Adrenal gland (tissue), 9 donors: ENCODE measurements at regions not wholly inside any gene's neighbourhood (a gene's known extent, or its start where the extent isn't known, plus 50 kb on each side); places are given as distances from the start of the nearest gene placed in this dataset.

Experiments used
- DNase-seq, 7 donors: peaks; one replicate each; pipeline ENCODE4 v3.0.0-alpha.2; 2019 to 2020
- H3K27ac ChIP-seq, 5 donors: fragments of 200-600 bp; sonication (generic) in 4 of 5; 1 replicate in 3 of 5; 2 replicates in 2 of 5; pipeline versions ENCODE4 v1.5.1 to v1.8.0; 2016 to 2020; ENCODE audit warnings: mild to moderate bottlenecking in 1 of 5
- H3K27me3 ChIP-seq: fragments of 200-600 bp; 2 replicates; pipeline ENCODE4 v1.8.0; 2021
- H3K36me3 ChIP-seq, 2 donors: fragments of 200-600 bp; replicated peaks in 1 of 2; 1 replicate in 1 of 2; 2 replicates in 1 of 2; pipeline versions ENCODE4 v1.5.1 to v1.8.0; 2018 to 2022
- H3K4me1 ChIP-seq, 2 donors: fragments of 200-600 bp; replicated peaks in 1 of 2; 1 replicate in 1 of 2; 2 replicates in 1 of 2; pipeline versions ENCODE4 v1.5.1 to v1.8.0; 2018 to 2021
- H3K4me3 ChIP-seq, 4 donors: fragments of 200-600 bp; sonication (generic) in 3 of 4; one replicate each; pipeline ENCODE4 v1.5.1; 2016 to 2018
- H3K9me3 ChIP-seq, 3 donors: fragments of 200-600 bp; sonication (generic) in 1 of 3; replicated peaks in 1 of 3; 1 replicate in 2 of 3; 2 replicates in 1 of 3; pipeline versions ENCODE4 v1.5.1 to v1.8.0; 2016 to 2021
- POLR2A ChIP-seq, 2 donors: fragments of 450-650 bp; IDR thresholded peaks; one replicate each; pipeline ENCODE4 v1.6.1; 2017; ENCODE audit warnings: antibody characterized with exemption in 2 of 2, mild to moderate bottlenecking in 2 of 2, moderate library complexity in 1 of 2
- WGBS, 4 donors: extraction: QIAGEN DNeasy Blood & Tissue Kit in 2 of 4; methylation state at CpG; one replicate each; pipeline versions ENCODE4 v1.1.5 to v1.1.7; 2013 to 2017; 5-methylcytosine and 5-hydroxymethylcytosine counted together
- intact Hi-C, 2 donors: fragments of 100-400 bp; cut with DNase I; formaldehyde crosslinking; loops; one replicate each; pipeline versions ENCODE4 v1.14.1 to v1.15.0; 2022 to 2023
- TF ChIP-seq, protein P1 (sequence below), 6 experiments: fragments of 450-650 bp in 4 of 6; fragments of 200-600 bp in 2 of 6; sonication (generic) in 1 of 6; IDR thresholded peaks; 1 replicate in 5 of 6; 2 replicates in 1 of 6; pipeline versions ENCODE4 v1.5.1 to v1.8.0; 2016 to 2021; ENCODE audit warnings: antibody characterized with exemption in 6 of 6, mild to moderate bottlenecking in 2 of 6, moderate library complexity in 1 of 6
- donor health status: healthy with polysubstance abuse.
- donor health status: Bipolar disorder and iron deficiency.
- donor health status: DM: yes; HTN: yes; CAD: no.
- donor health status: DM: no; HTN: no; CAD: no.
- donor health status: DM: no; HTN: no; CAD: no.

DNA sequence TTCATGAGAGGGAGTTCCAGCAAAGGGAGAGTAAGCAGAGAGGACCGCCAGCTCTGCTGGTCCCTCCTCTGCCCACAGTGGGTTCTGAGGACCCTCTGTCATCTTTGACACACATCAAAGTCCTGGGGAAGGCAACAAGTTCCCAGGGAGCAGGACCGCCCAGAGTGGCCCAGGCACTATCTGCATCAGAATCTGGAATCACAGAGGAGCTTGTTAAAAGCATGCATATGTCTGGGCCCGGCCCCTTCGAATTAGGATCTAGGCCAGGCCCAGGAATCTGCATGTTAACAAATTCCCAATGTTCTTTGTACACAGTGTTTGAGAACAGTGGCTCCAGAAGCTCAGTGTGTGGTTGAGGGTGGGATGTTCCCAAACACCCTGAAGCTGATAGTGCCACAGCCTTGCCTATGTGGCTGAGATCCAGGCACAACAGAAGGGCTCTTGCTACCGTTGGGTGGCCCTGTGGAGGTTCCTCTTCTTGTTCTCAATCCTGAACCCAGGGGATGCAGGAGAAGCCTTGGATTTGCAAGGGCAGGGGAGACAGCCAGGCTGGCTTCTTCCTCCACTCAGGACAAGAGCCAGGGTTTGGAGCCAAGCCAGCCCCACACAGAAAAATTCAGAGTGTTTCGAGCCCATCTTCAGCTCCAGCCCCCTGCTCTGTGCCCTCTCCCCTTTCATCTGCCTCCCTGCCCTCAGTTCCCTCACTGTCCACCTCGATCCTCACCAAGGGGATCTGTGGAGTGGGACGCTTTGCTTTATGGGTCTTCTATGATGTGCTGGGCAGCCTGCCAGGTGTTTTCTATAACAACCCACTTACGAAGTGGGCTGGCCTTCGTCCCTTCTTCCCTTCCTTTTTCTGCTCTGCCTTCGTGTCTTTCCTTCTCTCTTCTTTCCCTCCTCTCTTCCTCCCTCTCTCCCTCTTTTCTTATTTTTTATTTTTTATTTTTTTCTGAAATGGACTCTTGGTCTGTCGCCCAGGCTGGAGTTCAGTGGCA lies 129.0 kb upstream of the TMPRSS2 start:
- no peaks in the 10 kb centered on the region for H3K4me1 ChIP-seq
- TF ChIP-seq POLR2A (IDR thresholded peaks at IDR 0.05): no peak
- TF ChIP-seq, protein P1, sequence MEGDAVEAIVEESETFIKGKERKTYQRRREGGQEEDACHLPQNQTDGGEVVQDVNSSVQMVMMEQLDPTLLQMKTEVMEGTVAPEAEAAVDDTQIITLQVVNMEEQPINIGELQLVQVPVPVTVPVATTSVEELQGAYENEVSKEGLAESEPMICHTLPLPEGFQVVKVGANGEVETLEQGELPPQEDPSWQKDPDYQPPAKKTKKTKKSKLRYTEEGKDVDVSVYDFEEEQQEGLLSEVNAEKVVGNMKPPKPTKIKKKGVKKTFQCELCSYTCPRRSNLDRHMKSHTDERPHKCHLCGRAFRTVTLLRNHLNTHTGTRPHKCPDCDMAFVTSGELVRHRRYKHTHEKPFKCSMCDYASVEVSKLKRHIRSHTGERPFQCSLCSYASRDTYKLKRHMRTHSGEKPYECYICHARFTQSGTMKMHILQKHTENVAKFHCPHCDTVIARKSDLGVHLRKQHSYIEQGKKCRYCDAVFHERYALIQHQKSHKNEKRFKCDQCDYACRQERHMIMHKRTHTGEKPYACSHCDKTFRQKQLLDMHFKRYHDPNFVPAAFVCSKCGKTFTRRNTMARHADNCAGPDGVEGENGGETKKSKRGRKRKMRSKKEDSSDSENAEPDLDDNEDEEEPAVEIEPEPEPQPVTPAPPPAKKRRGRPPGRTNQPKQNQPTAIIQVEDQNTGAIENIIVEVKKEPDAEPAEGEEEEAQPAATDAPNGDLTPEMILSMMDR (IDR thresholded peaks at IDR 0.05): no peak

GRCh38 chr21:41635874-41636273 lies 127.9 kb upstream of the TMPRSS2 start:
- H3K27ac ChIP-seq: no peak overlapping the region
- no peaks in the 10 kb centered on the region for H3K36me3 ChIP-seq
- H3K27me3 ChIP-seq: no peaks in the 10 kb centered on the region
- no peak for DNase-seq
- H3K9me3 ChIP-seq: no peaks in the 10 kb centered on the region
- H3K4me1 ChIP-seq: no peaks in the 10 kb centered on the region
- TF ChIP-seq, protein P1 (IDR thresholded peaks at IDR 0.05): no peak
- TF ChIP-seq POLR2A (IDR thresholded peaks at IDR 0.05): no peak
- intact Hi-C loops: no loop called here
- no peak overlapping the region for H3K4me3 ChIP-seq

More for the DNA sequence above, 129.0 kb upstream of the TMPRSS2 start:
- 69 to 74% (median 72%) methylated on average over 12 of the region's 12 CpGs for WGBS, 4 donors
- DNase-seq: no peak
- H3K27me3 ChIP-seq: no peaks in the 10 kb centered on the region
- no peak overlapping the region for H3K27ac ChIP-seq
- intact Hi-C loops: no loop called here
- no peaks in the 10 kb centered on the region for H3K36me3 ChIP-seq
- no peak overlapping the region for H3K4me3 ChIP-seq
- H3K9me3 ChIP-seq: no peaks in the 10 kb centered on the region

DNA sequence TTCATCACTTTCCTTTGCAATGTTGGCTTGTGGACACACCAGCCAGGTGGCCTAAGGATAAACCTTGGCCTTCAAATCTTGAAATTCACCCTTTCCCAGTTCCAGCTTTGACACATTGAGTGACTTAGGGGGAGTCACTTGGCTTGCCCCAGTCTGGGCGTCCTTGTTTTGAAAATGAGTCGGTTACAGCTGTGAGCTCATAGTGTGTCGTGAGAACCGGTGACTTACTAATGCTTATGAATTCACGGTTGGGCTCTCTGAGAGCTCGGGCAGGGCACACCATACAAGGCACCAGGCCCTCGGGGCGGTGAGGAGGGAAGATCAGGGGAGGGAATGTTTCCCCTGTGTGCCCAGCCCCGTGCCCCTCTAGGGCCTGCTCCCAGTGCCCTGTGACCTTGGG lies 126.9 kb upstream of the TMPRSS2 start:
- no peaks in the 10 kb centered on the region for H3K9me3 ChIP-seq
- no peaks in the 10 kb centered on the region for H3K27me3 ChIP-seq
- intact Hi-C loops: no loop called here
- H3K36me3 ChIP-seq: no peaks in the 10 kb centered on the region
- no peak overlapping the region for H3K27ac ChIP-seq
- TF ChIP-seq, protein P1 (IDR thresholded peaks at IDR 0.05): no peak
- TF ChIP-seq POLR2A (IDR thresholded peaks at IDR 0.05): no peak
- no peaks in the 10 kb centered on the region for H3K4me1 ChIP-seq
- DNase-seq: no peak
- H3K4me3 ChIP-seq: no peak overlapping the region
- WGBS, 4 donors: 61 to 70% (median 66%) methylated on average over 6 to 9 of the region's 9 CpGs

GRCh38 chr21:41634211-41634694 lies 126.3 kb upstream of the TMPRSS2 start:
- intact Hi-C loops: no loop called here
- DNase-seq: no peak
- Histone ChIP-seq H3K27me3 (no peaks in the 10 kb centered on the region), H3K4me3 (no peak overlapping the region), H3K27ac (no peak overlapping the region), H3K9me3 (no peaks in the 10 kb centered on the region), H3K36me3 (no peaks in the 10 kb centered on the region), H3K4me1 (no peaks in the 10 kb centered on the region)
- TF ChIP-seq, protein P1 (IDR thresholded peaks at IDR 0.05): no peak
- no peak for TF ChIP-seq POLR2A (IDR thresholded peaks at IDR 0.05)
- 81 to 86% (median 85%) methylated on average over 5 to 6 of the region's 6 CpGs for WGBS, 4 donors
